GM19455 (cell line): ENCODE measurements at regions not wholly inside any gene's neighbourhood (a gene's known extent, or its start where the extent isn't known, plus 50 kb on each side); places are given as distances from the start of the nearest gene placed in this dataset.
"Not testable (repeated sequence)": the region's sequence is repeated elsewhere in the genome, so short reads cannot be mapped to it uniquely, and the experiment has no call there.

ENCODE experiments used
- ATAC-seq: cut with Tn5 transposase; IDR thresholded peaks from one replicate; pipeline ENCODE4 v1.9.1; 2021; ENCODE audit not compliant: unreplicated experiment

DNA sequence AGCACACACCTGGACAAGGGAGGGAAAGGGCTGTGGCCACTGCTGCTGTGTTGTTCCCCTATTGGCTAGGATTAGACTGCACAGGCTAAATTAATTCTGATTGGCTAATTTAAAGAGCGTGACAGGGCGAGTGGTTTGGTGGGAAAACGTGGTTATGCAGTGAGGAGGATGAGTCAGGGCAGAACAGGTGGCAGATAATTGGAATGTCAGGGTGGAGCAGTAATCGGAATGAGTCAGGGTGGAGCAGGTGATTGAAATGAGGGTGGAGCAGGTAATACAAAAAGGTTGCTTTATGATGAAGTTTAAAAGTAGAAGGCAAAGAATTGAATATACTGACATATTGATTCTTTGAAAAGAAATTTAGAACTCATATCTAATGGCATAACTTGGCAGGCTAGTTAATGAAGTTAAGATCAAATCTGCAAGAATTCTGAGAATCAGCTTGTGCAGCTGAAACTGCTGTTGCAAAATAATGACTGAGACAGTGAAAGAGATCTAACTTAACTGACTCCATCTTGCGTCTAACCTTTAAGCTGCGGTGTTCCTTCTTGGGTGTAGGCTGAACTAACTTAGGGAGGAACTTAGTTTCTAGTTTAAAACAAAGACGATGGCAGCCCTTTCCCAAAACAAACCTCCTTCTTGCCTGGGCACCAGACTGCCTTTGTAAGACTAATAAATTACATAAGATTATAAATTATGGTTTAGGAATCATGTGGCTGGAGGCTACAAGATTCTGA is 174.3 kb downstream of the UTP18 start:
- no peak for ATAC-seq

DNA sequence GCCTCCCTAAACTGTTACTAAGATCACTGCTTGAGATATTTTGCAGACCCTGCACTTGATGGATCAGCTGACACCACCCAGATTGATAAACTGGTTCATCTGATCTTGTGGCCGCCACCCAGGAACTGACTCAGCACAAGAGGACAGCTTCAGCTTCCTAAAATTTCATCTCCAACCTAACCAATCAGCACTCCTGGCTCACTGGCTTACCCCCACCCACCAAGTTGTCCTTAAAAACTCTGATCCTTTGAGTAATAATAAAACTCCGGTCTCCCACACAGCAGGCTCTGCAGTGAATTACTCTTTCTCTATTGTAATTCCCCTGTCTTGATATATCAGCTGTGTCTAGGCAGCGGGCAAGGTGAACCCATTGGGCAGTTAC is 174.8 kb downstream of the UTP18 start:
- no peak for ATAC-seq

GRCh38 chr17:51435641-51436091 is 175.3 kb downstream of the UTP18 start:
- no peak for ATAC-seq

- no peak for ATAC-seq
Observed at GRCh38 chr17:51439395-51440229, 179.3 kb downstream of the UTP18 start.

DNA sequence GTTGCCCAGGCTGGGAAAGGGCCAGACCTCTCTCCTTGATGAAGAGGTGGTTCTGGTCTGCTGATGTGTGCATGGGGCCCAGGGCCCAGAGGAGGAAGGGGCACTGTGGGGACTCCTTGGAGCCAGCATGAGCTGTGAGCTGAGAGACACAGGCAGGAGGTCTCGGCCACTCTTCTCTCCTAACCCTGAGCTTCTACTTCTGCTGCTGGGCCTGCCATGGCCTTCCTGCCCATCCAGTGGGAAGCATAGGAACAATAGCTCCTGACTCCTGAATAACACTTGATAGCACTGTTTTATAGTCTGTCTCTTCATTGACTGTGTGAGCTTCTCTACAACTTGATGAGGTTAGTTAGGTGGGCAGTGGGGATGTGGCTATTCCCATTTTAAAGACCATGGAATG is 181.1 kb downstream of the UTP18 start:
- no peak for ATAC-seq

DNA sequence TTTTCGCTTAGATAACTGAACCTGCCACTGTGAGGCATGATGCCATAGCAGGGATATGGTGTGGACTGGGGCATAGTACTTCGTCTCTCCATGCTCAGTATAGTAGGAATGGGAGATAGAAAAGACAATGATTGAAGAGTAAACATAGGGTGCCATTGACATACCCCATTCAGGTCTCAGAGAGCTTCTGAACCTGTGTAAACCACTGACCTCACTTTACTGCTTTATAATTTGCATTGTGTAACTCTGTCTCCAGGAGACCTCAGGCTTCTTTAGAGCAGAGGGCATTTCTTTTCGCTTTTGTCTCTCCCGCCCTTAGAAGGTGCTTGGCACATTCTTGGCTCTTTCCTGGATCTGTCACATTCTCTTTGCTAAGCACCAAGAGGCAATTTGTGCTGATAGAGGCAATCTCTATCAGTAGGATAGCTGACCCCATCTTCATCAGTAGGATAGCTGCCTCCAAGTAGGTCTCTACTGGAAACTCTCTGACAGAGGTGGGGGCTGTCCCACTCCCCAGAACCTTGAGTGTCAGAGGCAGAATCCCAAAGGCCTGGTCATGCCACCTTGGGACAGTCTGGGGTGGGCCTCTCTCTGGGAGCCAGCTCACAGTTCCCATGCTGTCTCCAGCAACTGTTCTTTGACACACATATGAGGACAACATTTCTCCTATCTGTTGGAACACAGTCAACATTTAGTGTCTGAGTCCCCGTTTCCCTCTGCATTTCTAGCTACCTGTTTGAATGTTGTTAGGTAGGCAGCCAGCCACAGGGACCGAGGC is 181.9 kb downstream of the UTP18 start:
- ATAC-seq, result no peak

- no peak for ATAC-seq
Observed at GRCh38 chr17:51443646-51444045, 183.3 kb downstream of the UTP18 start.

DNA sequence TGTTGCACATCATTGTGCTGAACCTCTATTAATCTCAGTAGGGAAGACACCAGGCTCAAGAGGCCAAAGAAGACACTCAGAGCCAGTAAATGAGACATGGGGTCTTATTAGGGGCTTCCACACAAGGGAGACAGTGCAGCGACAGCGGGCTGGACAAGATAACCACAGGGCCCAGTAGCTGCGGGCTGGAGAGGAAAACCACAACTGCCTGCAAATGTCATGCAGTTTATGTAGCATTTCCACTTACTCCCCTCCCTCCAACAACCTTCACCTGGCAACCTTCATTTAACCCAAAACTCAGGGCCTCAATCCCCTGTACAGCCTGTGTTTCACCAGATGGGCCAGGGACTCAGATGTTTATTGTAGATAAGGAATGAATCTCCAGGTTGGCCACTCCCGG is 185.6 kb downstream of the UTP18 start:
- ATAC-seq, result no peak

- ATAC-seq, result no peak
Observed at GRCh38 chr17:51454456-51454978, 194.2 kb downstream of the UTP18 start.

DNA sequence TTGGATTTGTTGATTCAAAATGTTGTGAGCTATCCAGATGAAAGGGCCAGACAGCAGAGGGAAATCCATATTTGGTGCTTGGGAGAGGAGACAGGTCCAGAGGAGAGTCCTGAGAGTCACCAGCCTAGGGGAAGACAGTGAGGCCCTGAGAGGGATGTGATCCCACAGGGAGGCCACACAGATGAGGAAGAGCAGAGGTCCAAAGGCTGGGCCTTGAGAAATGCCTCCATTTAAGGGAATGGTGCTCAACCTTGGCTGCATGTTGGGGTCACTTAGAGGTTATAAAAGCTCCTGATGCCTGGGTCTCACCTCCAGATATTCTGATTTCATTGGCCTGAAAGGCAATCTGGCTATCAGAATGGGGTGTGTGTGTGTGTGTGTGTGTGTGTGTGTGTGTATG is 194.9 kb downstream of the UTP18 start:
- no peak for ATAC-seq

- no peak for ATAC-seq
Observed at GRCh38 chr17:51455931-51456330, 195.6 kb downstream of the UTP18 start.

GRCh38 chr17:51456942-51457341 is 196.6 kb downstream of the UTP18 start:
- no peak for ATAC-seq

GRCh38 chr17:51461578-51462004 is 201.2 kb downstream of the UTP18 start:
- ATAC-seq, result no peak

DNA sequence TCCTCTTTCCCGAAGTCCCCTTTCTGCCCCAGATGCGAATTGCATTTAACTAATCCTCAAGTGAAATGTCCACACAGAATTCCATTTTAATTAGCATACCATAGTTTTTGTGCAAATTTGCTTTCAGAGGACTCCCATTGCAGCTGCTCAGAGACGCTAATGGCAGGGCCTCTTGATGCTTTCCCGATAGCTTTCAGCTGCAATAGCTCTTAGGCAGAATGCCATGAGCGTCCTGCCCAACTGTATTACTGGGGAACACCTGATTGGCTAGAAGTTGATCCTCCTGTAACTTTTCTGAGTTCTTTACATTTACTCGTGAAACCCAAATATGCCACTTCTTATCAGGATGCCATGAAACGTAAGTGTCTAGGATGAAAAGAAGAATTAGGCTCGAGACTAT is 203.0 kb downstream of the UTP18 start:
- ATAC-seq, result no peak

- ATAC-seq, result no peak
Observed at GRCh38 chr17:51467336-51467735, 207.0 kb downstream of the UTP18 start.

- ATAC-seq, result no peak
Observed at GRCh38 chr17:51472670-51473205, 212.4 kb downstream of the UTP18 start.

DNA sequence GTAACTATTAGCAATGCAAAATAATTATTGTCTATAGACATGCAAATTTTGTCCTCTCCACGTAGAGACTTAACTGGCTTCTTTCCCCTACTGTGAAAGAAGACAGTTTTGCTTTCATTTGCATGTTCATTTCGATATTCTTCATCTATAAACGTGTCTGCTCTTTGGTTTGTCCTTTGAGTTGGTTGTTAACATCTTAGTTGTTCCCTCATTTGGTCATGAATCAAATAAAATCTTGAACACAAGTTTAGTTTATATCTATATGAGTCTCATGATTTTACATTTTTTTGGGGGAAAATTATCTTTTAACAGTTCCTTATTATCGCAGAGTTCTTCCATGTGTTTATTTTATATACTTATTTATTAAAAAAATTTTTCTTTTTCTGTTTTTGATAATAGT is 214.4 kb downstream of the UTP18 start:
- no peak for ATAC-seq

GRCh38 chr17:51475730-51476129 is 215.4 kb downstream of the UTP18 start:
- ATAC-seq, result no peak

- no peak for ATAC-seq
Observed at GRCh38 chr17:51479303-51479702, 219.0 kb downstream of the UTP18 start.

GRCh38 chr17:51481370-51481769 is 221.0 kb downstream of the UTP18 start:
- ATAC-seq, result no peak

DNA sequence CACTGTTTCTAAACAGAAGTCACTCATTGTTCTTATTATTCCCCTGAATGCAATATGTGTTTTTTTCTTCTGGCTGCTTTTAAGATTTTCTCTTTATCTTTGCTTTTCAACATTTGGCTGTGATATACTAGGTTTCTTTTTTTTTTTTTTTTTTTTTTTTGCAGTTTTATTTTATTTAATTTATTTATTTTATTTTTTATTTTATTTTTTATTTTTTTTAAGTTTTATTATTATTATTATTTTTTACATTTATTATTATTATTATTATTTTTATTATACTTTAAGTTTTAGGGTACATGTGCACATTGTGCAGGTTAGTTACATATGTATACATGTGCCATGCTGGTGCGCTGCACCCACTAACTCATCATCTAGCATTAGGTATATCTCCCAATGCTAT is 221.9 kb downstream of the UTP18 start:
- not testable (repeated sequence) for ATAC-seq
